ENCODE measurements at regions not wholly inside any gene's neighbourhood (a gene's known extent, or its start where the extent isn't known, plus 50 kb on each side); places are given as distances from the start of the nearest gene placed in this dataset.
"Not testable (repeated sequence)": the region's sequence is repeated elsewhere in the genome, so short reads cannot be mapped to it uniquely, and the experiment has no call there.

GRCh38 chr1:214769666-214770065, 166.7 kb downstream of the CENPF start:
- H3K27ac Mint-ChIP-seq; DNase-seq; CTCF ChIA-PET; H3K4me3 Mint-ChIP-seq; ATAC-seq; H3K4me1 Mint-ChIP-seq; H3K36me3 Mint-ChIP-seq; H3K27me3 Mint-ChIP-seq; H3K9me3 Mint-ChIP-seq (ENCODE audit: low read depth): not testable (repeated sequence)

GRCh38 chr1:214777364-214777763, 174.4 kb downstream of the CENPF start:
- CTCF ChIA-PET: interaction anchor here (1.0 kb wide), 1 partner anchor 446 kb away, joined by 3 read pairs; no protein-coding TSS in a partner anchor

DNA sequence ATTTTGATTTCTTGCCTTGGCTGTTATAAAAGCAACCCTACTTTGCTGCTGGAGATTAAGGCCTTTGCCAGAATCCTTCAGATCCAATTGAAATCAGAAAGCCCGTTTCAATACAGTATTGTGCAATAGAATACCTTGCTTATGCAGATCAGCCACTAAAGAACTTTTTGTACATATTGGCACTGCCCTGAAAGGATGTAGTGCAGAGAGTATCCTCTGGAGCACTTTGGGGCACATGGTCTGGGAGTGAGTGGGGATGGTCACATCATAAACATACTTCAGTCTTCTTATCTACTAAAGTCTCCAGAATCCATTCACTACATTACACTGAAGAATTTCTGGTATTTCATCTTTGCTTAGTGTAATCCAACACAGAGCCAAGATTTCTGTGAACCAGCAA, 189.0 kb downstream of the CENPF start:
- ATAC-seq (no peak), DNase-seq (no peak)
- Mint-ChIP-seq H3K4me3 (no peak overlapping the region), H3K27me3 (no peaks in the 10 kb centered on the region), H3K27ac (no peak overlapping the region), H3K4me1 (no peaks in the 10 kb centered on the region), H3K9me3 (ENCODE audit: low read depth) (no peaks in the 10 kb centered on the region), H3K36me3 (no peaks in the 10 kb centered on the region)
- CTCF ChIA-PET: no interaction called here

More at GRCh38 chr1:214777364-214777763, 174.4 kb downstream of the CENPF start:
- Mint-ChIP-seq H3K27ac (no peak overlapping the region), H3K4me1 (no peaks in the 10 kb centered on the region), H3K27me3 (no peaks in the 10 kb centered on the region), H3K4me3 (no peak overlapping the region), H3K9me3 (ENCODE audit: low read depth) (no peaks in the 10 kb centered on the region), H3K36me3 (no peaks in the 10 kb centered on the region)
- no peak for ATAC-seq
- no peak for DNase-seq

DNA sequence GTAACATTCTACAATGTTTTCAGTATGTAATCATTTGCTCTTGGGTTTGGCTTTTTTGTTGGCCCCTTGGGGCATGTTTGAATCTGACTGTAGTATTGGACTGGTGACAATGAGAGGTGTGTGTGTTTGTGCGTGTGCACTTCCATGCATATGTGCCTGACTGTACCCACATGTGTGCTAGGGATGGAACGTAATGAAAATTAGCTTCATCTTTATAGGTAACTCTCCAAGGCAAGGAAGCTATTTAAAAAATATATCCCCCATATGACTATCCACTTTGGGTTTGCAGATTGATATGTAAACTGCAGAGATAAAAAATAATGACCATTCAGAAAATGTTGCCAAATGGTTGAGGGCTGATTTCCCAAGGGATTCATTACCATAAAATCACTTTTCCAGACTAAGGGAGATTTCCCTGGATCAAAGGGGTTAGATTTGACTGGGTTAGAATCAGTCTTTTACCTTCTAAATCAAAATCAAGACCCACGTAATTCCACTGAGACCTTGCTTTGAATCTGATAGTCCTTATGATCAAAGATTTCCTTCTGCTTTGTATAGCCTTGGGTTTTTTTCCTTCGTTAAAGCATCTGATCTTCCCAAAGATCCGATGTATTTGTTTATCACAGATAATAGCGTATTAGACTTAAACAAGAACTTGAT, 189.7 kb downstream of the CENPF start:
- CTCF ChIA-PET: no interaction called here
- no peak for ATAC-seq
- DNase-seq: no peak
- no peaks in the 10 kb centered on the region for H3K36me3 Mint-ChIP-seq
- H3K9me3 Mint-ChIP-seq (ENCODE audit: low read depth): no peaks in the 10 kb centered on the region
- no peaks in the 10 kb centered on the region for H3K27me3 Mint-ChIP-seq
- H3K4me3 Mint-ChIP-seq: no peak overlapping the region
- H3K4me1 Mint-ChIP-seq: no peaks in the 10 kb centered on the region
- H3K27ac Mint-ChIP-seq: no peak overlapping the region

GRCh38 chr1:214793708-214794107, 190.7 kb downstream of the CENPF start:
- Mint-ChIP-seq H3K36me3 (no peaks in the 10 kb centered on the region), H3K4me3 (no peak overlapping the region), H3K9me3 (ENCODE audit: low read depth) (no peaks in the 10 kb centered on the region), H3K4me1 (no peaks in the 10 kb centered on the region), H3K27ac (no peak overlapping the region), H3K27me3 (no peaks in the 10 kb centered on the region)
- CTCF ChIA-PET: no interaction called here
- DNase-seq: no peak
- ATAC-seq: no peak

- Mint-ChIP-seq H3K4me1 (no peaks in the 10 kb centered on the region), H3K9me3 (ENCODE audit: low read depth) (no peaks in the 10 kb centered on the region), H3K36me3 (no peaks in the 10 kb centered on the region), H3K27me3 (no peaks in the 10 kb centered on the region), H3K27ac (no peak overlapping the region), H3K4me3 (no peak overlapping the region)
- no peak for ATAC-seq
- CTCF ChIA-PET: no interaction called here
- DNase-seq: no peak
Observed at GRCh38 chr1:214801191-214801590, 198.2 kb downstream of the CENPF start.

- H3K36me3 Mint-ChIP-seq: no peaks in the 10 kb centered on the region
- H3K9me3 Mint-ChIP-seq (ENCODE audit: low read depth): peaks cover 5% of the 10 kb centered on the region
- ATAC-seq (no peak), DNase-seq (no peak)
- no peak overlapping the region for H3K4me3 Mint-ChIP-seq
- no peak overlapping the region for H3K27ac Mint-ChIP-seq
- H3K4me1 Mint-ChIP-seq: no peaks in the 10 kb centered on the region
- no peaks in the 10 kb centered on the region for H3K27me3 Mint-ChIP-seq
- CTCF ChIA-PET: no interaction called here
Observed at GRCh38 chr1:214808845-214809460, 206.0 kb downstream of the CENPF start.

DNA sequence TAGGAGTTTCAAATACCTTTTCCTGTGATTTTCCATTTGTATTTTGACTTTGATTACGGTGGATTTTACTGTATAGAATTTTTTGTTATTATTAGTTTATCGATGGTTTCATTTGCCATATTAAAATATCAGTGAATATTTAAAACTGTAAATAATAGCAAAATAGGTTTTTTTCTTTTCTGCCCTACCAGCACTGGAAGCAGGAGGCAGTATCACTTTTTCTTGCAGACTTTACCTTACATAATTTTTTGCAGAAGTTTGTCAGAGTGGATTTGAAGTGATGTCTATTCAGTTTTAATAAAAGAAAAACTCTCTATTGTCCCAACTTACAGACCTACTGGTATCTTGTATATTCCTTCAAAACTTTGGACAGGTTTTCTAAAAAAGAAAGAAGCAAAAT, 213.6 kb downstream of the CENPF start:
- H3K36me3 Mint-ChIP-seq: no peaks in the 10 kb centered on the region
- DNase-seq (no peak), ATAC-seq (no peak)
- no peaks in the 10 kb centered on the region for H3K4me1 Mint-ChIP-seq
- no peak overlapping the region for H3K27ac Mint-ChIP-seq
- H3K4me3 Mint-ChIP-seq: no peak overlapping the region
- H3K27me3 Mint-ChIP-seq: no peaks in the 10 kb centered on the region
- CTCF ChIA-PET: no interaction called here
- peaks cover 4% of the 10 kb centered on the region for H3K9me3 Mint-ChIP-seq (ENCODE audit: low read depth)

GRCh38 chr1:214823311-214824117, 220.5 kb downstream of the CENPF start:
- CTCF ChIA-PET: no interaction called here
- H3K36me3 Mint-ChIP-seq: no peaks in the 10 kb centered on the region
- no peaks in the 10 kb centered on the region for H3K4me1 Mint-ChIP-seq
- H3K27ac Mint-ChIP-seq: no peak overlapping the region
- H3K9me3 Mint-ChIP-seq (ENCODE audit: low read depth): peaks cover 2% of the 10 kb centered on the region
- no peak overlapping the region for H3K4me3 Mint-ChIP-seq
- no peaks in the 10 kb centered on the region for H3K27me3 Mint-ChIP-seq
- DNase-seq (no peak), ATAC-seq (no peak)

- Mint-ChIP-seq H3K27me3 (no peaks in the 10 kb centered on the region), H3K9me3 (ENCODE audit: low read depth) (peaks cover 2% of the 10 kb centered on the region), H3K4me1 (no peaks in the 10 kb centered on the region), H3K27ac (no peak overlapping the region), H3K4me3 (no peak overlapping the region), H3K36me3 (no peaks in the 10 kb centered on the region)
- CTCF ChIA-PET: no interaction called here
- DNase-seq (no peak), ATAC-seq (no peak)
Observed at GRCh38 chr1:214824763-214825162, 221.8 kb downstream of the CENPF start.

DNA sequence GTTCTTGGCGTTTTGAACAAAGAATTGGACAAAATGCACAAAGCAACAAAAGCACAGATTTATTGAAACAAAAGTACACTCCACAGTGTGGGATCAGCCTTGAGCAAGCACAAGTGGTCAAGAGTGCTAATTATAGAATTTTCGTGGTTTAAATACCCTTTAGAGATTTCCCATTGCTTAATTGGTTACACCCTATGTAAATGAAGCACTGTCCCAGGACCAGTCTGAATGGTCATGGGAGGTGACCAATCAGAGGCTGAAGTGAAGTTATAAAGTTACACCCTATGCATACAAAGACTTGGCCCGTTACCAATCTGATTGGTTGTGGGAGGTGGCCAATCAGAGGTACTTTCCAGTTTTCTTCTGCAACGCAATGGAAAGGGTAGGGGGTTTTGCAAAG, 223.6 kb downstream of the CENPF start:
- ATAC-seq (no peak), DNase-seq (no peak)
- Mint-ChIP-seq H3K9me3 (ENCODE audit: low read depth) (peaks cover 2% of the 10 kb centered on the region), H3K36me3 (no peaks in the 10 kb centered on the region), H3K4me1 (no peaks in the 10 kb centered on the region), H3K4me3 (no peak overlapping the region), H3K27me3 (no peaks in the 10 kb centered on the region), H3K27ac (no peak overlapping the region)
- CTCF ChIA-PET: no interaction called here

DNA sequence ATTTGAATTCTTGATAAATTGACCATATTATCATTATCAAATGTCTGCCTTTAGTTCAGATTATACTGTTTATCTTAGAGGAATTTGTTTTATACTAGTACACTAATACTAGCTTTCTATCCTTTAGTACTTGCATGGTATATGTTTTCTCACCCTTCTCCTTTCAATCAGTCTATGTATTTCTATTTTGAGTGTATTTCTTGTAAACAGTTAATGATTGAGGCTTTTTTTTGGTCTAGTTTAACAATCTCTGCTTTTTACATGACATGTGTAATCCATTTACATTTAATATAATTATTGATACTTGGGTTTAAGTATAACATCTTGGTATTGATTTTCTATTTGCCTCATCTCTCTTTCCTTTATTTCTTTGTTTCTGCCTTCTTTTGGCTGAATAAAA, 224.9 kb downstream of the CENPF start:
- Mint-ChIP-seq H3K27ac (no peak overlapping the region), H3K36me3 (no peaks in the 10 kb centered on the region), H3K4me3 (no peak overlapping the region), H3K9me3 (ENCODE audit: low read depth) (peaks cover 2% of the 10 kb centered on the region), H3K4me1 (no peaks in the 10 kb centered on the region), H3K27me3 (no peaks in the 10 kb centered on the region)
- no peak for DNase-seq
- ATAC-seq: no peak
- CTCF ChIA-PET: no interaction called here

DNA sequence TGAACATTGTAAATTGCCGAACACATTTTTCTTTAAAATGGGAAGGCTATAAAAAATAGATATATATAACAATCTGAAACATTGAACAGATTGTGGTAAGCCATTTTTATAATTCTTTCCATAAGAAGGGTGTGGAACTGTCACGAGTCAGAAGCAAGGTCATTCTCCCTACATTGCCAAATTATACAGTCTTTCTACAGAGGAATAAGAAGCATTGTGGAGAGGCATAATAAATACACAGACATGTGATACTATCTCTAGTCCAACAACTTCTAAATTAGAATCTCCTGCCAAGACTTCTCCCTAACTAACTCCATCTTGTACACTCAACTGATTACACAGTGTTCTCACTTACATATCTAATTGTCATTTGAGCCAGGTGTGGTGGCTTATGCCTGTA, 227.9 kb downstream of the CENPF start:
- H3K36me3 Mint-ChIP-seq: no peaks in the 10 kb centered on the region
- ATAC-seq (no peak), DNase-seq (no peak)
- H3K4me3 Mint-ChIP-seq: no peak overlapping the region
- no peaks in the 10 kb centered on the region for H3K27me3 Mint-ChIP-seq
- peaks cover 2% of the 10 kb centered on the region for H3K9me3 Mint-ChIP-seq (ENCODE audit: low read depth)
- CTCF ChIA-PET: no interaction called here
- H3K4me1 Mint-ChIP-seq: no peaks in the 10 kb centered on the region
- H3K27ac Mint-ChIP-seq: no peak overlapping the region

GRCh38 chr1:214831956-214832355, 229.0 kb downstream of the CENPF start:
- H3K27me3 Mint-ChIP-seq: no peaks in the 10 kb centered on the region
- CTCF ChIA-PET: no interaction called here
- no peak overlapping the region for H3K27ac Mint-ChIP-seq
- no peak for DNase-seq
- no peaks in the 10 kb centered on the region for H3K4me1 Mint-ChIP-seq
- H3K4me3 Mint-ChIP-seq: no peak overlapping the region
- H3K36me3 Mint-ChIP-seq: no peaks in the 10 kb centered on the region
- peaks cover 2% of the 10 kb centered on the region for H3K9me3 Mint-ChIP-seq (ENCODE audit: low read depth)
- no peak for ATAC-seq
